GM23338 (cell line): ENCODE measurements at regions not wholly inside any gene's neighbourhood (a gene's known extent, or its start where the extent isn't known, plus 50 kb on each side); places are given as distances from the start of the nearest gene placed in this dataset.
A peak's percentile ranks its signal among the peaks of the same experiment; 100 is the strongest.

Experiments used
- ATAC-seq: fragments of 200-7000 bp; cut with Tn5 transposase; 3 replicates; pipeline ENCODE4 v1.9.1; 2020
- DNase-seq: peaks from one replicate; pipeline ENCODE4 v3.0.0-alpha.2; 2015; ENCODE audit warnings: low spot score
- H2AFZ ChIP-seq: fragments of 200-600 bp; sonication (generic); 2 replicates; pipeline ENCODE4 v1.8.0; 2016; ENCODE audit warnings: antibody characterized with exemption, mild to moderate bottlenecking, moderate library complexity
- H3F3A ChIP-seq: fragments of 200-600 bp; sonication (generic); replicated peaks from 2 replicates; pipeline ENCODE4 v1.8.0; 2017; ENCODE audit warnings: antibody characterized with exemption, mixed run types, low read depth
- H3K27ac ChIP-seq: fragments of 200-600 bp; sonication (generic); 2 replicates; pipeline ENCODE4 v1.6.1; 2016; ENCODE audit warnings: low read depth
- H3K27me3 ChIP-seq: fragments of 200-600 bp; sonication (generic); 2 replicates; pipeline ENCODE4 v1.8.0; 2016; ENCODE audit warnings: mild to moderate bottlenecking, mixed run types, moderate library complexity; ENCODE audit not compliant: insufficient read depth
- H3K36me3 ChIP-seq: fragments of 200-600 bp; sonication (generic); 2 replicates; pipeline ENCODE4 v1.8.0; 2016; ENCODE audit warnings: mild to moderate bottlenecking; ENCODE audit not compliant: insufficient read depth
- H3K4me1 ChIP-seq: fragments of 200-600 bp; sonication (generic); 2 replicates; pipeline ENCODE4 v1.8.0; 2016; ENCODE audit warnings: mild to moderate bottlenecking, moderate library complexity; ENCODE audit not compliant: insufficient read depth
- H3K4me2 ChIP-seq: fragments of 200-600 bp; sonication (generic); 2 replicates; pipeline ENCODE4 v1.7.1; 2017; ENCODE audit warnings: mixed run types
- H3K4me3 ChIP-seq: fragments of 200-600 bp; sonication (generic); 2 replicates; pipeline ENCODE4 v1.6.1; 2016; ENCODE audit warnings: mixed run types
- H3K79me2 ChIP-seq: fragments of 200-600 bp; sonication (generic); replicated peaks from 2 replicates; pipeline ENCODE4 v1.8.0; 2017; ENCODE audit warnings: mild to moderate bottlenecking; ENCODE audit not compliant: insufficient read depth
- H3K9me2 ChIP-seq: fragments of 200-600 bp; sonication (generic); 2 replicates; pipeline ENCODE4 v1.8.0; 2017; ENCODE audit not compliant: insufficient read depth
- H4K20me1 ChIP-seq: fragments of 200-600 bp; sonication (generic); replicated peaks from 2 replicates; pipeline ENCODE4 v1.8.0; 2017; ENCODE audit warnings: mild to moderate bottlenecking; ENCODE audit not compliant: insufficient read depth
- H3K27ac Mint-ChIP-seq: 2 replicates; pipeline ENCODE4 v1.8.0; 2020; ENCODE audit warnings: inconsistent platforms, mild to moderate bottlenecking, moderate library complexity, mixed read lengths
- H3K27me3 Mint-ChIP-seq: 3 replicates; pipeline ENCODE4 v1.8.0; 2022; ENCODE audit warnings: low read depth, mild to moderate bottlenecking, moderate library complexity, mixed read lengths, inconsistent platforms; ENCODE audit not compliant: insufficient read depth, poor library complexity
- H3K36me3 Mint-ChIP-seq: 3 replicates; pipeline ENCODE4 v1.8.0; 2021; ENCODE audit warnings: low read depth, mild to moderate bottlenecking, inconsistent platforms, moderate library complexity, mixed read lengths
- H3K4me1 Mint-ChIP-seq: 3 replicates; pipeline ENCODE4 v1.8.0; 2020; ENCODE audit warnings: mild to moderate bottlenecking, inconsistent platforms, mixed read lengths
- H3K4me3 Mint-ChIP-seq: 3 replicates; pipeline ENCODE4 v1.8.0; 2021; ENCODE audit warnings: moderate library complexity, mild to moderate bottlenecking, inconsistent platforms, mixed read lengths
- H3K9me3 Mint-ChIP-seq: 3 replicates; pipeline ENCODE4 v1.8.0; 2020; ENCODE audit warnings: moderate library complexity, mild to moderate bottlenecking, inconsistent platforms, mixed read lengths
- CREB1 ChIP-seq: fragments of 250-450 bp; sonication (Bioruptor Pico); IDR thresholded peaks from 2 replicates; pipeline ENCODE4 v1.5.0; 2020; ENCODE audit warnings: low read depth, mild to moderate bottlenecking, moderate library complexity
- EZH2 ChIP-seq: fragments of 200-600 bp; sonication (generic); IDR thresholded peaks from one replicate; pipeline ENCODE4 v1.8.0; 2017; ENCODE audit warnings: antibody characterized with exemption, mild to moderate bottlenecking, low read depth; ENCODE audit not compliant: unreplicated experiment
- EZH2phosphoT487 ChIP-seq: fragments of 200-600 bp; sonication (generic); IDR thresholded peaks from one replicate; pipeline ENCODE4 v1.8.1; 2018; ENCODE audit warnings: antibody characterized with exemption; ENCODE audit not compliant: unreplicated experiment
- POLR2AphosphoS5 ChIP-seq: IDR thresholded peaks from 2 replicates; pipeline ENCODE4 v1.6.1; 2016; ENCODE audit warnings: antibody characterized with exemption, low read depth
- STAT1 ChIP-seq: IDR thresholded peaks from one replicate; pipeline ENCODE4 v1.6.1; 2016; ENCODE audit warnings: antibody characterized with exemption; ENCODE audit not compliant: unreplicated experiment
- ZNF114 ChIP-seq: fragments of 250-450 bp; sonication (Bioruptor Pico); IDR thresholded peaks from 2 replicates; pipeline ENCODE4 v1.5.0; 2020; ENCODE audit warnings: mild to moderate bottlenecking, moderate library complexity
- TF ChIP-seq, protein P1 (sequence below): IDR thresholded peaks from one replicate; pipeline ENCODE4 v1.6.1; 2018; ENCODE audit warnings: antibody characterized with exemption; ENCODE audit not compliant: unreplicated experiment
- TF ChIP-seq, protein P2 (sequence below): IDR thresholded peaks from 2 replicates; pipeline ENCODE4 v1.6.1; 2016; ENCODE audit warnings: antibody characterized with exemption
- TF ChIP-seq, protein P3 (sequence below), 2 experiments: fragments of 200-600 bp in 1 of 2; sonication (generic) in 1 of 2; conservative IDR thresholded peaks; 2 replicates each; pipeline versions ENCODE4 v1.5.1 to v1.6.1; 2016 to 2017; ENCODE audit warnings: antibody characterized with exemption in 2 of 2, low read depth in 2 of 2, mild to moderate bottlenecking in 2 of 2, moderate library complexity in 1 of 2

DNA sequence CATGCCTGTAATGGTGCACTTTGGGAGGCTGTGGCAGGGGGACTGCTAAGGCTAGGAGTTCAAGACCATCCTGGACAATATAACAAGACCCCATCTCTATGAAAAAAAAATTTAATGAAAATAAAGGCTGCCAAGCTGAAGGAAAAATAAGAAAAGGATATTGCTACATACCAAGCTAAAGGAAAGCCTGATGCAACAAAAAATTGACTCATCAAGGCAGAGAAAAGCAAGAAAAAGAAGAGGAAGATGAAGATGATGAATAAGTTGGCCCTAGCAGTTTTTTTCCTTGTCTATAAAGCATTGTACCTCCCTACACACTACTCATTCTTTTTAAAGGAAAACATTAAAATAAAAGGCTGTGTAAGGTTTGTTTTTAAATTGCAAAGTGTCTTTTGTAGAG is 441.9 kb upstream of the MDFIC2 start (continued):
- TF ChIP-seq, protein P1, sequence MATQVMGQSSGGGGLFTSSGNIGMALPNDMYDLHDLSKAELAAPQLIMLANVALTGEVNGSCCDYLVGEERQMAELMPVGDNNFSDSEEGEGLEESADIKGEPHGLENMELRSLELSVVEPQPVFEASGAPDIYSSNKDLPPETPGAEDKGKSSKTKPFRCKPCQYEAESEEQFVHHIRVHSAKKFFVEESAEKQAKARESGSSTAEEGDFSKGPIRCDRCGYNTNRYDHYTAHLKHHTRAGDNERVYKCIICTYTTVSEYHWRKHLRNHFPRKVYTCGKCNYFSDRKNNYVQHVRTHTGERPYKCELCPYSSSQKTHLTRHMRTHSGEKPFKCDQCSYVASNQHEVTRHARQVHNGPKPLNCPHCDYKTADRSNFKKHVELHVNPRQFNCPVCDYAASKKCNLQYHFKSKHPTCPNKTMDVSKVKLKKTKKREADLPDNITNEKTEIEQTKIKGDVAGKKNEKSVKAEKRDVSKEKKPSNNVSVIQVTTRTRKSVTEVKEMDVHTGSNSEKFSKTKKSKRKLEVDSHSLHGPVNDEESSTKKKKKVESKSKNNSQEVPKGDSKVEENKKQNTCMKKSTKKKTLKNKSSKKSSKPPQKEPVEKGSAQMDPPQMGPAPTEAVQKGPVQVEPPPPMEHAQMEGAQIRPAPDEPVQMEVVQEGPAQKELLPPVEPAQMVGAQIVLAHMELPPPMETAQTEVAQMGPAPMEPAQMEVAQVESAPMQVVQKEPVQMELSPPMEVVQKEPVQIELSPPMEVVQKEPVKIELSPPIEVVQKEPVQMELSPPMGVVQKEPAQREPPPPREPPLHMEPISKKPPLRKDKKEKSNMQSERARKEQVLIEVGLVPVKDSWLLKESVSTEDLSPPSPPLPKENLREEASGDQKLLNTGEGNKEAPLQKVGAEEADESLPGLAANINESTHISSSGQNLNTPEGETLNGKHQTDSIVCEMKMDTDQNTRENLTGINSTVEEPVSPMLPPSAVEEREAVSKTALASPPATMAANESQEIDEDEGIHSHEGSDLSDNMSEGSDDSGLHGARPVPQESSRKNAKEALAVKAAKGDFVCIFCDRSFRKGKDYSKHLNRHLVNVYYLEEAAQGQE: no peak
- TF ChIP-seq EZH2: no peak
- TF ChIP-seq, protein P2, sequence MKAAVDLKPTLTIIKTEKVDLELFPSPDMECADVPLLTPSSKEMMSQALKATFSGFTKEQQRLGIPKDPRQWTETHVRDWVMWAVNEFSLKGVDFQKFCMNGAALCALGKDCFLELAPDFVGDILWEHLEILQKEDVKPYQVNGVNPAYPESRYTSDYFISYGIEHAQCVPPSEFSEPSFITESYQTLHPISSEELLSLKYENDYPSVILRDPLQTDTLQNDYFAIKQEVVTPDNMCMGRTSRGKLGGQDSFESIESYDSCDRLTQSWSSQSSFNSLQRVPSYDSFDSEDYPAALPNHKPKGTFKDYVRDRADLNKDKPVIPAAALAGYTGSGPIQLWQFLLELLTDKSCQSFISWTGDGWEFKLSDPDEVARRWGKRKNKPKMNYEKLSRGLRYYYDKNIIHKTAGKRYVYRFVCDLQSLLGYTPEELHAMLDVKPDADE: no peak
- no peak for TF ChIP-seq ZNF114

DNA sequence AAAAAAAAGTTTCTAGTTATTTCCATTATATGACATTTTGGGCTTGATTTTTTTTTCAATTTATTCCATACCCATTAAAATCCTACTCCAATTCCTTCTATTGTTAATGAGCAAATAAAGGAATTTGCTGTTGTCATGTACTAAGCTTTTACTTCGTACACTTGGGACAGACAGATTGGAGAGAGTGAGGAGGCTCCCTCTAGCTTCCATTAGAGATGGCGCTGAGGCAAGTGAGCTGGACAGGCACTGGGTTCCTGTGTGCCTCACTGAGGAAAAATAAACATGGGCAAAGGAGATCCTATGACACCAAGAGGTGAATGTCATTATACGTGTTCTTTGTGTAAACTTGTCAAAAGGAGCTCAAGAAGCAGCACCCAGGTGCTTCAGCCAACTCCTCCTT is 441.1 kb upstream of the MDFIC2 start:
- Mint-ChIP-seq H3K4me3 (no peak overlapping the region), H3K4me1 (peaks cover 6% of the 10 kb centered on the region), H3K27me3 (peaks cover 5% of the 10 kb centered on the region), H3K27ac (no peak overlapping the region), H3K9me3 (no peaks in the 10 kb centered on the region), H3K36me3 (no peaks in the 10 kb centered on the region)
- H3K36me3 ChIP-seq: no peaks in the 10 kb centered on the region
- no peaks in the 10 kb centered on the region for H3K79me2 ChIP-seq
- no peak overlapping the region for H2AFZ ChIP-seq
- no peaks in the 10 kb centered on the region for H3F3A ChIP-seq
- ATAC-seq (peak; percentile 87), DNase-seq (peak; percentile 45)
- no peak overlapping the region for H3K27ac ChIP-seq
- no peak overlapping the region for H3K4me2 ChIP-seq
- no peaks in the 10 kb centered on the region for H4K20me1 ChIP-seq
- peaks cover 3% of the 10 kb centered on the region; the same call in 1 of the 2 replicates for H3K4me1 ChIP-seq
- H3K9me2 ChIP-seq: peaks cover 5% of the 10 kb centered on the region; the same call in 1 of the 2 replicates
- no peaks in the 10 kb centered on the region for H3K27me3 ChIP-seq
- H3K4me3 ChIP-seq: no peak overlapping the region
- TF ChIP-seq, protein P3, sequence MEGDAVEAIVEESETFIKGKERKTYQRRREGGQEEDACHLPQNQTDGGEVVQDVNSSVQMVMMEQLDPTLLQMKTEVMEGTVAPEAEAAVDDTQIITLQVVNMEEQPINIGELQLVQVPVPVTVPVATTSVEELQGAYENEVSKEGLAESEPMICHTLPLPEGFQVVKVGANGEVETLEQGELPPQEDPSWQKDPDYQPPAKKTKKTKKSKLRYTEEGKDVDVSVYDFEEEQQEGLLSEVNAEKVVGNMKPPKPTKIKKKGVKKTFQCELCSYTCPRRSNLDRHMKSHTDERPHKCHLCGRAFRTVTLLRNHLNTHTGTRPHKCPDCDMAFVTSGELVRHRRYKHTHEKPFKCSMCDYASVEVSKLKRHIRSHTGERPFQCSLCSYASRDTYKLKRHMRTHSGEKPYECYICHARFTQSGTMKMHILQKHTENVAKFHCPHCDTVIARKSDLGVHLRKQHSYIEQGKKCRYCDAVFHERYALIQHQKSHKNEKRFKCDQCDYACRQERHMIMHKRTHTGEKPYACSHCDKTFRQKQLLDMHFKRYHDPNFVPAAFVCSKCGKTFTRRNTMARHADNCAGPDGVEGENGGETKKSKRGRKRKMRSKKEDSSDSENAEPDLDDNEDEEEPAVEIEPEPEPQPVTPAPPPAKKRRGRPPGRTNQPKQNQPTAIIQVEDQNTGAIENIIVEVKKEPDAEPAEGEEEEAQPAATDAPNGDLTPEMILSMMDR (conservative IDR thresholded peaks at IDR 0.05; ENCODE audit: low read depth in 2 of 2): peak; percentile 62 to 73
- TF ChIP-seq ZNF114: no peak

DNA sequence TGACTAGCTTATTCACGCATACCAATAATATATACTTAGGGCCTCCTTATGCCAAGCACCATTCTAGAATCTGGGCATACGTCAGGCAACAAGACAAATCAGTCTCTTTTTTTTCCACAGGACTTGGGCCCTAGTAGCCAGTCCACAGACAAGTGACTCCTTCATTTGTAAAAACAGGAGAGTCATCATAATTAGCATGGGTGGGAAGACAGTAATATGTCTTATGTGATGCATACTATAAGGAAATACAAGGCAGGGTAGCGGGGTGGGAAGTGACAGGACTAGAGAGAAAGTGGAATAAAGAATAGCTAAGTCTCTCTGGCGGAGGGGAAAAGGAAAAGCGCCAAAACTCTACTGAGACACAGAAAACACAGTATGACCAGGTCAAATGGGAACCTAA is 439.6 kb upstream of the MDFIC2 start:
- no peak for ATAC-seq
- no peaks in the 10 kb centered on the region for H3F3A ChIP-seq
- no peak for DNase-seq
- H3K27me3 ChIP-seq: no peaks in the 10 kb centered on the region
- H3K36me3 ChIP-seq: no peaks in the 10 kb centered on the region
- no peak overlapping the region for H3K27ac ChIP-seq
- Mint-ChIP-seq H3K27me3 (peaks cover 7% of the 10 kb centered on the region), H3K36me3 (no peaks in the 10 kb centered on the region), H3K4me1 (peaks cover 14% of the 10 kb centered on the region), H3K27ac (no peak overlapping the region), H3K4me3 (no peak overlapping the region), H3K9me3 (no peaks in the 10 kb centered on the region)
- H3K4me2 ChIP-seq: no peak overlapping the region
- no peak overlapping the region for H3K4me3 ChIP-seq
- peaks cover 9% of the 10 kb centered on the region for H3K9me2 ChIP-seq
- peaks cover 8% of the 10 kb centered on the region; the same call in 1 of the 2 replicates for H3K4me1 ChIP-seq
- H2AFZ ChIP-seq: no peak overlapping the region
- no peaks in the 10 kb centered on the region for H3K79me2 ChIP-seq
- H4K20me1 ChIP-seq: no peaks in the 10 kb centered on the region
- TF ChIP-seq CREB1 (CRISPR knock-in tag) (no peak), POLR2AphosphoS5 (no peak), EZH2phosphoT487 (no peak), STAT1 (no peak)
- TF ChIP-seq, protein P1: no peak
- TF ChIP-seq, protein P2: no peak
